ENCODE measurements at regions not wholly inside any gene's neighbourhood (a gene's known extent, or its start where the extent isn't known, plus 50 kb on each side); places are given as distances from the start of the nearest gene placed in this dataset.

DNA sequence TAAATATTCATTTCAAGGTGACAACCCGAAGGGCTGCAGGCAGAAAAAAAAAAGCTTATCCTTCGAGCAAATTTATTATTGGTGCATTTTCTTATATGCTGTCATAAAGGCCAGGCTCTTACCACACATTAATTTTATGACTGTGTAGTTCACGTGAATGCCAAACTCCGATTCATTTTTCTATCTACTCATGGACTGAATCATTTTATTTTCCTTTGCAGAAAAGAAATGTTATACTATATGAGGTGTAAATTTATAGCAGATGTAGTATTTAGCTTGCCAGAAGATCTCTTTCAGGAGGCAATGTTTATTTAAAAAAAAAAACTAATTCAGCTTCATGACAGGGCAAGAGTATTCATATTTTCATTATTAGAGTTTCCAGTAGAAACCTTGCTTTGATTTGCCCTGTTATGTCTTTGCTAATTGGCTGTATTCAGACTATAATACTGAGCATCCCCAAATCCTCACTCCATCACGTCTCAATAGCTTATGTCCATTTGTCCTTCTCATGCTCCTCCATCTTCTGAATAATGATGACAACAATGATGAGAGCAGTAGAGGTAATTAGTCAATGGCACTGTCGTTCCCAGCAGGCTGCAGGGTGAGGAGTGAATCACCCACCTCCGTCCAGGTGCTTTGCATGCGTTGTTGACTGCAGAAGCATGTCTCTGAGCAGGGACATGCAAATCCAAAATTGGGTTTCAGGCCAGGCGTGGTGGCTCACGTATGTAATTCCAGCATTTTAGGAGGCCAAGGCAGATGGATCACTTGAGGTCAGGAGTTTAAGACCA, 101.1 kb upstream of the RAB12 start:
- no peak overlapping the region for H3K27ac ChIP-seq
- TF ChIP-seq, protein P1, sequence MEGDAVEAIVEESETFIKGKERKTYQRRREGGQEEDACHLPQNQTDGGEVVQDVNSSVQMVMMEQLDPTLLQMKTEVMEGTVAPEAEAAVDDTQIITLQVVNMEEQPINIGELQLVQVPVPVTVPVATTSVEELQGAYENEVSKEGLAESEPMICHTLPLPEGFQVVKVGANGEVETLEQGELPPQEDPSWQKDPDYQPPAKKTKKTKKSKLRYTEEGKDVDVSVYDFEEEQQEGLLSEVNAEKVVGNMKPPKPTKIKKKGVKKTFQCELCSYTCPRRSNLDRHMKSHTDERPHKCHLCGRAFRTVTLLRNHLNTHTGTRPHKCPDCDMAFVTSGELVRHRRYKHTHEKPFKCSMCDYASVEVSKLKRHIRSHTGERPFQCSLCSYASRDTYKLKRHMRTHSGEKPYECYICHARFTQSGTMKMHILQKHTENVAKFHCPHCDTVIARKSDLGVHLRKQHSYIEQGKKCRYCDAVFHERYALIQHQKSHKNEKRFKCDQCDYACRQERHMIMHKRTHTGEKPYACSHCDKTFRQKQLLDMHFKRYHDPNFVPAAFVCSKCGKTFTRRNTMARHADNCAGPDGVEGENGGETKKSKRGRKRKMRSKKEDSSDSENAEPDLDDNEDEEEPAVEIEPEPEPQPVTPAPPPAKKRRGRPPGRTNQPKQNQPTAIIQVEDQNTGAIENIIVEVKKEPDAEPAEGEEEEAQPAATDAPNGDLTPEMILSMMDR (conservative IDR thresholded peaks at IDR 0.05), result no peak

DNA sequence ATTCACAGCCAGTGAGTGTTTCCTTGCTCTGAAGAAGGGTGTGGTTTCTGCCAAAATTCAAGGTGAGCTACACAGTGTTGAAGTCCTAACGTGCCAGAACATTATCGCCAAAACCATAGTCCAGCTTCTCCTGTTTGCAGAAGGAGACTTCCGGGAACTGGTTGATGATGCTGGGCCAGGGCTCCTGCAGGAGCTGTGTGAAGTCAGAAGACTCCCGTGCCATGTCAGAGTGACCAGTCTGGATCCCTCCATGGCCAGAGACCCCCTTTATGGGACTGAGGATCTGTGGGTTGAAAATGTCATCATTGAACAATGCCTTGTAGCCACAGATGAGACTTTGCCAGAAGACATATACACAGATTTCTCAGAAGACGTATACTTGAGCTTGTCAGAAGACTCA, 96.0 kb upstream of the RAB12 start:
- H3K27ac ChIP-seq, result no peak overlapping the region
- TF ChIP-seq, protein P1 (conservative IDR thresholded peaks at IDR 0.05), result no peak

DNA sequence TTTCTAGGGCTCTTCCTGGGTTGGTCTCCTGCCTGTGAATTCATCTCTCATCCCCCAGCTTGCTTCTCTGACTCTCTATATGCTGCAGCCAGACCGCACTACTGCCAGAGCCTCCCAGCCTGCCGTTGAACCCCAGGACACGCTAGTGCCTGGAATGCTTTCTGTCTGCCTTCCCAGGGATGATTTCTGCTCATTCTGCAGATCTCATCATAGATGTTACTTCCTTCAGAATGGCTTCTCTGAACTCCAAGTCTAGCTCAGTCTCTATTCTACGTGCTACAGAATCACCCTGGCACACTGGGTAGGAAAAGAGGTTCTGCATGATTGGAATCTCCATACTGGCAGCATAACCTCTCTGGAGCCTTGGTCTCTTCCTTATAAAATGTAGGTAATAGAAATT, 94.8 kb upstream of the RAB12 start:
- TF ChIP-seq, protein P1 (conservative IDR thresholded peaks at IDR 0.05), result no peak
- H3K27ac ChIP-seq, result no peak overlapping the region

DNA sequence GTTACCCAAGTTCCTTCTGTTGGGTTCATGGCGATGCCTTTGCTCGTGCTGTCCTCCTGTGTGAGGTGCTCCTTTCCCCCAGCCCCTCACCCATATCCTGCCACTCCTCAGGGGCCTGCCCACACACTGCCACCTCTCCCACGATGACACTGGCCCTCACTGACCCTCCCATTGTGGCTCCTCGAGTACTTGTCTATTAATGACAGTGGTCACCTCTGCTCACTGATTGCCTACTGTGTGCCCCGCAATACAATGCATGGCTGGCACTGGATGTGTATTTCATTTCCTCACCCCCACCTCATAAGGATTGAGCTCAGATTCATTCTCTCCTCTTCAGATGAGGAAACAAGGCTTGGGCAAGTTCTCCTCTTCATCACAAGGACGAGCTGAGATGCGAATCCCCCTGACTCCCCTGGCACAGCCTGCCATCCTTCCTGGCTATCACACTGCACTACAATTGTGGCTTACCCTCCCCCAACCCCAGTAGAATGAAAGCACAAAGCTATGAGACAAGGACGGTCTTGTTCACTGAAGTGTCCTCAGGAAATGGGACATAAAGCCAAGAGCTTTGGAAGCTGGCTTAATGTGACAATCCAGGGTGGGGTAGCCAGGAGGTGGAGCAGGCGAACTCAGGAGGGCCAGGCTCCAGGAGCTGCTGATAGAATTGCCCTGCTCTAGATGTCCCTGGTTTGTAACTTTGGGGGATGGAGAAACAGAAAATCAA, 93.9 kb upstream of the RAB12 start:
- H3K27ac ChIP-seq, result no peak overlapping the region
- TF ChIP-seq, protein P1 (conservative IDR thresholded peaks at IDR 0.05), result no peak

DNA sequence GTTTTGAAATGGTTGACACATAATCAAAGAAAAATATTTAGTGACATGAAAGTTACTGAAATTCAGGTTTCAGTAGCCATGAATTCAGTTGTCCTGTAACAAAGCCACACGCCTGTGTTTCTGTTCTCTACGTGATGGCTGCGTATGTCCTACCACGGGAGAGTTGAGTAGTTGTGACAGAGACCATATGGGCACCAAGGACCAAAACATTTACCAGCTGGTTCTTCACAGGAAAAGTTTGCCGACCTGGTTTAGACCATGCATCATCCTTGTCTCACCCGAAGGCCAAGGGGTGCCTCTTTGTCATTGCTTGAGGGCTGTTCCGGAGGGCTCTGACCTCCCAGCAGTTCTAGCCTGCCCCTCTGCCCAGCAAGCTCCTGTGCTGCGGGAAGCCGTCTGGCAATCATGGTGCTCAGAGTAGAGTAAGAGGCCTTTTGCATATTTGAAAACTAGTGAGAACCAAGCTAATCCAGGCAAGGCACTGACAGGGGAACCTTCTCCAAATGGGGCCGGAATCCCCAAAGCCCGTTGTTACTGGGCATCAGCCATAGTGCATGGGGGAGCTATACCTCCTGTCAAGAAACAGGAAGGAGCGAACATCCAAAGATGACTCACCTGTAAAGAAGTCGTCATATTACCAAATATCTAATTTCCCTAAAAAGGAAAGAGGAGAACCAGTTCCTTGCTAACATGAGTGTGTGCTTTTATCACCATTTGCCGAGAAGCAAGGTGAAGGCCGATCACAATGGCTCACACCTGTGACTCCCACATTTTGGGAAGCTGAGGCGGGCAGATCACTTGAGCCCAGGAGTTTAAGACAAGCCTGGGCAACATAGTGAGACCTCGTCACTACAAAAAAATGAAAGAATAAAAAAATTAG, 92.6 kb upstream of the RAB12 start:
- no peak overlapping the region for H3K27ac ChIP-seq
- TF ChIP-seq, protein P1 (conservative IDR thresholded peaks at IDR 0.05), result no peak

DNA sequence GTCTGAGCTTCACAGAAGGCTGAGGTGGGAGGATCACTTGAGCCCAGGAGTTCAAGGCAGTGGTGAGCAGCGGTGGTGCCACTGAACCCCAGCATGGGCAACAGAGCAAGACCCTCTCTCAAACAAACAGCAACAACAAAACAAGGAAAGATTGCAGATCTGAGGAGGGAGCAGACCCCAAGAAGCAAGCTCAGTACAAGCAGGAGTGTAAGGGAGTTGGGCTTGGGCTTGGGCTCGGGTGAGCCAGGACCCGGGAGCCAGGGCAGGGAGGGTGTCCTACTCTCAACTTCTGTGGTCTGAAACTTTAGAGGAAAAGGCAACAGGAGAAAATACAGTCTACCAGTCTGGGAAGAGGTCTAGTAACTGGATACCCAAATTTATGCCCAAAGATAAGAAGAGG, 92.0 kb upstream of the RAB12 start:
- no peak overlapping the region for H3K27ac ChIP-seq
- TF ChIP-seq, protein P1 (conservative IDR thresholded peaks at IDR 0.05), result no peak

DNA sequence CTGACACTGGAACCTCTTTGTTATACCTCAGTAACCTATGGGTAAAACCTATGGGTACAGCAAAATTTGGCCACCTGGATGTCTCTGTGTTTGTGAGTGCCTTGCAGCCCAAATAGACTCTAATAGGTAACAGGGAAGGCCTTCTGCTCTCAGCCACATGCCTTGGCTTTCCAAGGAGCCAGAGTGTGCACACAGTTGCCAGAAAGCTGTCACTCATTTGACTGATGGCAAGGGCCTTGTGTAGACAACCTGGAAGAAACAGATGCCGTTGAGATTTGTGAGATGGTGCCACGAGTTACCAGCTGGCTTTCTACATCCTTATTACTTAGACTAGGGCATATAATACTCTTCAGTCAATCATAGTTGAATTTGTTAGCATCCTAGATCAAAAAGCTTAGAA, 90.1 kb upstream of the RAB12 start:
- no peak overlapping the region for H3K27ac ChIP-seq
- TF ChIP-seq, protein P1 (conservative IDR thresholded peaks at IDR 0.05), result no peak
